ENCODE measurements at regions not wholly inside any gene's neighbourhood (a gene's known extent, or its start where the extent isn't known, plus 50 kb on each side); places are given as distances from the start of the nearest gene placed in this dataset.

GRCh38 chr9:120212153-120212852 is 367.7 kb downstream of the CDK5RAP2 start:
- DNase-seq (ENCODE audit: low spot score): no peak
- no peaks in the 10 kb centered on the region for H3K9me3 ChIP-seq
- TF ChIP-seq CTCF (IDR thresholded peaks at IDR 0.05): no peak
- no peaks in the 10 kb centered on the region for H3K36me3 ChIP-seq
- H3K27me3 ChIP-seq: no peaks in the 10 kb centered on the region
- H3K4me1 ChIP-seq: no peaks in the 10 kb centered on the region
- H3K27ac ChIP-seq: no peak overlapping the region
- H3K4me3 ChIP-seq: no peak overlapping the region

- no peaks in the 10 kb centered on the region for H3K36me3 ChIP-seq
- no peak for TF ChIP-seq CTCF (IDR thresholded peaks at IDR 0.05)
- no peaks in the 10 kb centered on the region for H3K27me3 ChIP-seq
- H3K9me3 ChIP-seq: no peaks in the 10 kb centered on the region
- H3K4me1 ChIP-seq: no peaks in the 10 kb centered on the region
- no peak overlapping the region for H3K4me3 ChIP-seq
- no peak for DNase-seq (ENCODE audit: low spot score)
- no peak overlapping the region for H3K27ac ChIP-seq
Measured at GRCh38 chr9:120210274-120210673, 369.7 kb downstream of the CDK5RAP2 start.

GRCh38 chr9:120202856-120203654 is 376.9 kb downstream of the CDK5RAP2 start:
- no peaks in the 10 kb centered on the region for H3K27me3 ChIP-seq
- DNase-seq (ENCODE audit: low spot score): no peak
- H3K27ac ChIP-seq: no peak overlapping the region
- no peak for TF ChIP-seq CTCF (IDR thresholded peaks at IDR 0.05)
- H3K4me3 ChIP-seq: no peak overlapping the region
- no peaks in the 10 kb centered on the region for H3K36me3 ChIP-seq
- H3K9me3 ChIP-seq: no peaks in the 10 kb centered on the region
- no peaks in the 10 kb centered on the region for H3K4me1 ChIP-seq

GRCh38 chr9:120198027-120198426 is 381.9 kb downstream of the CDK5RAP2 start:
- Histone ChIP-seq H3K9me3 (no peaks in the 10 kb centered on the region), H3K4me1 (no peaks in the 10 kb centered on the region), H3K36me3 (no peaks in the 10 kb centered on the region), H3K27me3 (no peaks in the 10 kb centered on the region), H3K27ac (no peak overlapping the region), H3K4me3 (no peak overlapping the region)
- DNase-seq (ENCODE audit: low spot score): no peak
- TF ChIP-seq CTCF (IDR thresholded peaks at IDR 0.05): no peak

- TF ChIP-seq CTCF (IDR thresholded peaks at IDR 0.05): no peak
- Histone ChIP-seq H3K27ac (no peak overlapping the region), H3K9me3 (no peaks in the 10 kb centered on the region), H3K4me1 (no peaks in the 10 kb centered on the region), H3K4me3 (no peak overlapping the region), H3K27me3 (no peaks in the 10 kb centered on the region), H3K36me3 (no peaks in the 10 kb centered on the region)
- DNase-seq (ENCODE audit: low spot score): no peak
Measured at GRCh38 chr9:120197605-120198004, 382.4 kb downstream of the CDK5RAP2 start.

Measured in right atrium auricular region (tissue), 2 donors.